ENCODE measurements at regions not wholly inside any gene's neighbourhood (a gene's known extent, or its start where the extent isn't known, plus 50 kb on each side); places are given as distances from the start of the nearest gene placed in this dataset.

- TF ChIP-seq CTCF (IDR thresholded peaks at IDR 0.05; ENCODE audit: low read depth, low read length, poor library complexity, severe bottlenecking) (no peak), EZH2phosphoT487 (IDR thresholded peaks at IDR 0.05; ENCODE audit: borderline replicate concordance, low read length) (no peak)
These were observed 116.0 kb upstream of the PTPRR start for GRCh38 chr12:71036526-71036925.

Measured in DOHH2 (cell line).